RWPE2 (cell line): ENCODE measurements at regions not wholly inside any gene's neighbourhood (a gene's known extent, or its start where the extent isn't known, plus 50 kb on each side); places are given as distances from the start of the nearest gene placed in this dataset.
A peak's percentile ranks its signal among the peaks of the same experiment; 100 is the strongest.

Source experiments
- ATAC-seq: fragments of 200-7000 bp; cut with Tn5 transposase; 3 replicates; pipeline ENCODE4 v1.9.1; 2021; ENCODE audit warnings: low read depth
- DNase-seq: peaks from one replicate; pipeline ENCODE4 v3.0.0-alpha.2; 2020; ENCODE audit warnings: low spot score
- H3K27ac ChIP-seq: fragments of 450-650 bp; 2 replicates; pipeline ENCODE4 v1.5.1; 2017; ENCODE audit warnings: mild to moderate bottlenecking; ENCODE audit not compliant: poor library complexity, severe bottlenecking
- H3K27me3 ChIP-seq: fragments of 250-450 bp; sonication (Bioruptor Pico); 2 replicates; pipeline ENCODE4 v1.5.1; 2021; ENCODE audit warnings: mild to moderate bottlenecking, moderate library complexity; ENCODE audit not compliant: insufficient read depth, poor library complexity, severe bottlenecking
- H3K36me3 ChIP-seq: fragments of 250-450 bp; sonication (Bioruptor Pico); 2 replicates; pipeline ENCODE4 v1.5.1; 2020; ENCODE audit warnings: low read depth, mild to moderate bottlenecking, moderate library complexity
- H3K4me1 ChIP-seq: fragments of 250-450 bp; sonication (Bioruptor Pico); 2 replicates; pipeline ENCODE4 v1.5.1; 2021; ENCODE audit warnings: mild to moderate bottlenecking, moderate library complexity; ENCODE audit not compliant: insufficient read depth, poor library complexity, severe bottlenecking
- H3K4me3 ChIP-seq: fragments of 250-450 bp; sonication (Bioruptor Pico); 2 replicates; pipeline ENCODE4 v1.5.1; 2021; ENCODE audit warnings: mild to moderate bottlenecking, moderate library complexity; ENCODE audit not compliant: severe bottlenecking
- H3K9me3 ChIP-seq: fragments of 250-450 bp; sonication (Bioruptor Pico); 2 replicates; pipeline ENCODE4 v1.5.1; 2021; ENCODE audit warnings: mild to moderate bottlenecking, moderate library complexity; ENCODE audit not compliant: severe bottlenecking
- TF ChIP-seq, protein P1 (sequence below): fragments of 450-650 bp; IDR thresholded peaks from one replicate; pipeline ENCODE4 v1.5.1; 2017; ENCODE audit warnings: mild to moderate bottlenecking, moderate library complexity; ENCODE audit not compliant: poor library complexity, severe bottlenecking

GRCh38 chr5:98463676-98464075, 309.8 kb upstream of the RGMB start:
- H3K4me3 ChIP-seq = no peak overlapping the region
- no peaks in the 10 kb centered on the region for H3K27me3 ChIP-seq
- H3K36me3 ChIP-seq = no peaks in the 10 kb centered on the region
- H3K4me1 ChIP-seq = peaks cover 12% of the 10 kb centered on the region
- TF ChIP-seq, protein P1, sequence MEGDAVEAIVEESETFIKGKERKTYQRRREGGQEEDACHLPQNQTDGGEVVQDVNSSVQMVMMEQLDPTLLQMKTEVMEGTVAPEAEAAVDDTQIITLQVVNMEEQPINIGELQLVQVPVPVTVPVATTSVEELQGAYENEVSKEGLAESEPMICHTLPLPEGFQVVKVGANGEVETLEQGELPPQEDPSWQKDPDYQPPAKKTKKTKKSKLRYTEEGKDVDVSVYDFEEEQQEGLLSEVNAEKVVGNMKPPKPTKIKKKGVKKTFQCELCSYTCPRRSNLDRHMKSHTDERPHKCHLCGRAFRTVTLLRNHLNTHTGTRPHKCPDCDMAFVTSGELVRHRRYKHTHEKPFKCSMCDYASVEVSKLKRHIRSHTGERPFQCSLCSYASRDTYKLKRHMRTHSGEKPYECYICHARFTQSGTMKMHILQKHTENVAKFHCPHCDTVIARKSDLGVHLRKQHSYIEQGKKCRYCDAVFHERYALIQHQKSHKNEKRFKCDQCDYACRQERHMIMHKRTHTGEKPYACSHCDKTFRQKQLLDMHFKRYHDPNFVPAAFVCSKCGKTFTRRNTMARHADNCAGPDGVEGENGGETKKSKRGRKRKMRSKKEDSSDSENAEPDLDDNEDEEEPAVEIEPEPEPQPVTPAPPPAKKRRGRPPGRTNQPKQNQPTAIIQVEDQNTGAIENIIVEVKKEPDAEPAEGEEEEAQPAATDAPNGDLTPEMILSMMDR = no peak
- no peak for DNase-seq
- peaks cover 2% of the 10 kb centered on the region for H3K9me3 ChIP-seq
- H3K27ac ChIP-seq = no peak overlapping the region
- ATAC-seq = no peak

DNA sequence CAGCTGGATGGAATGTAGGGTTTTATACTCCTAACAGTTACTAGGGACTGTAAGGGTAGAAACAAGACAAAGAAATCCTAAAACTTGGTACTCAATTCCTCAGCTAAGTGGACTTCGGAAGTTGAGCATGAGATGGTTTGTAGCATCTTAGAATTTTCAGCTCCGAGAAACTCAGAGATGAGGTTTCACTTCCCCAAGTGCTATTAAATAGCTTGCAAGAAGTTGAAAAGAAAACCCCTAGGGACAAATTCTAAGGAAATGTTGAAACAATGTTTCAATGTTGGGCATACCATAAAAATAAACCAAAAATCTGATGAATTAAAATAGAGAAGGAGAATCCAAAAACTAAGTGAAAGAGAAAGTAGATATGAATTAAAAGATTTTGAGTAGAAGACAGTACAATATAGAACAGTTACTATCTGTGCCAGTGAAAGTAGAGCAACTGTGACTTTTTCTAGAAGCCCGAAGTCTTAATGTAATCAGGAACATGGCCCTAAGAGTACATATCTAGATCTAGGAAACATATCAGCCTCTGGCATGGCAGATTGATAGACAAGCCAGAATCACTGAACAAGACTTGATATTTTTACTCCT, 308.6 kb upstream of the RGMB start:
- Histone ChIP-seq H3K27ac (no peak overlapping the region), H3K4me3 (no peak overlapping the region), H3K27me3 (no peaks in the 10 kb centered on the region), H3K36me3 (no peaks in the 10 kb centered on the region), H3K9me3 (peaks cover 2% of the 10 kb centered on the region), H3K4me1 (peaks cover 13% of the 10 kb centered on the region)
- TF ChIP-seq, protein P1 = no peak
- DNase-seq (no peak), ATAC-seq (no peak)

DNA sequence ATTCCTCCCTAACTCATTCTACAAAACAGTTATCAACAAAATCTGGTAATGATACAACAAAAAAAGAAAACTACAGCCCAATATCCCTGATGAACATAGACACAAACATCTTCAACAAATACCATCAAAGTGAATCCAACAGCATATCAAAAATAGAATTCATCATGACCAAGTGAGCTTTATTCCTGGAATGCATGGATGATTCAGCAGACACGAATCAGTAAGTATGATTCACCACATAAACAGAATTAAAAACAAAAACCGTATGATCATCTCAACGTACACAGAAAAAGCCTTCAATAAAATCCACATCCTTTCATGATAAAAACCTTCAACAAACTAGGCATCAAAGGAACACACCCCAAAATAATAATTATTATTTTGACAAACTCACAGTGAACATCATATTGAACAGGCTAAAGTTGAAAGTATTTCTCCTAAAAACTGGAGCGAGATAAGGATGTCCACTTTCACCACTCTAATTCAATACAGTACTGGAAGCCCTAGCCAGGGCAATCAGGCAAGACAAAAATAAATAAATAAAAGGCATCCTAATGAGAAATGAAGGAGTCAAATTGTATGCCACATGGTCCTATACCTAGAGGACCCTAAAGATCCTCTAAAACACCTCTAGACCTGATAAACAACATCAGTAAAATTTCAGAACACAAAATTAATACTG, 305.1 kb upstream of the RGMB start:
- H3K36me3 ChIP-seq = no peaks in the 10 kb centered on the region
- TF ChIP-seq, protein P1 = no peak
- no peak overlapping the region for H3K4me3 ChIP-seq
- peaks cover 2% of the 10 kb centered on the region for H3K9me3 ChIP-seq
- H3K27me3 ChIP-seq = no peaks in the 10 kb centered on the region
- DNase-seq = no peak
- H3K4me1 ChIP-seq = peaks cover 13% of the 10 kb centered on the region
- peak; percentile 98 for ATAC-seq
- H3K27ac ChIP-seq = peak overlapping the region; percentile 63

- TF ChIP-seq, protein P1 = no peak
- H3K4me3 ChIP-seq = no peak overlapping the region
- peaks cover 2% of the 10 kb centered on the region for H3K9me3 ChIP-seq
- no peaks in the 10 kb centered on the region for H3K27me3 ChIP-seq
- ATAC-seq (no peak), DNase-seq (no peak)
- no peak overlapping the region for H3K27ac ChIP-seq
- H3K36me3 ChIP-seq = no peaks in the 10 kb centered on the region
- peaks cover 13% of the 10 kb centered on the region for H3K4me1 ChIP-seq
These were observed 302.7 kb upstream of the RGMB start for GRCh38 chr5:98470747-98471146.

DNA sequence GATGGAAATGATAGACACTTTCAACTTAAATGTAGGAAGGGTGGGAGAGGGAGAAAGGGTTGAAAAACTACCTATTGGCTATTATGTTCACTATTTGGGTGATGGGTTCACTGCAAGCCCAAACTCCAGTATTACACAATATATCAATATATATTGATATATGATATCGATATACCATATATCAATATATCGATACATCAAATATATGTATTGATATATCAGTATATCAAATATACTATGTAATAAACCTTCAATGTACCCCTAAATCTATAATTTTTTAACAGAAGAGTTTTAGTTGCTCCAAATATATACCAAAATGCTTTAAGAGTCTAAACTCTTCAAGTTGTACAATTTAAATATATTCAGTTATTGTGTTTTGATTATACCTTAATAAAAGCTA, 302.0 kb upstream of the RGMB start:
- DNase-seq (no peak), ATAC-seq (no peak)
- H3K27me3 ChIP-seq = no peaks in the 10 kb centered on the region
- TF ChIP-seq, protein P1 = no peak
- no peak overlapping the region for H3K27ac ChIP-seq
- H3K4me1 ChIP-seq = peaks cover 13% of the 10 kb centered on the region
- H3K9me3 ChIP-seq = peaks cover 2% of the 10 kb centered on the region
- no peaks in the 10 kb centered on the region for H3K36me3 ChIP-seq
- no peak overlapping the region for H3K4me3 ChIP-seq
